Astrocyte (in vitro differentiated cells and primary cell): ENCODE measurements at regions not wholly inside any gene's neighbourhood (a gene's known extent, or its start where the extent isn't known, plus 50 kb on each side); places are given as distances from the start of the nearest gene placed in this dataset.

Experiments
- DNase-seq: peaks from one replicate; pipeline ENCODE4 v3.0.0-alpha.2; 2010; ENCODE audit warnings: low read depth
- FAIRE-seq: peaks from 2 replicates; lab custom pipeline; 2011; peaks lifted over from hg19 to GRCh38; lab: Jason Lieb, UNC
- H2AFZ ChIP-seq: 2 replicates; pipeline ENCODE4 v1.6.0; 2012; ENCODE audit warnings: low read depth, low read length, inconsistent platforms
- H3K27ac ChIP-seq: 2 replicates; pipeline ENCODE4 v1.5.1; 2011; ENCODE audit warnings: low read depth, low read length, inconsistent platforms
- H3K27me3 ChIP-seq: 2 replicates; pipeline ENCODE4 v1.6.0; 2011; ENCODE audit warnings: low read length, inconsistent platforms; ENCODE audit not compliant: insufficient read depth
- H3K36me3 ChIP-seq: 2 replicates; pipeline ENCODE4 v1.5.1; 2011; ENCODE audit warnings: low read length, inconsistent platforms; ENCODE audit not compliant: insufficient read depth
- H3K4me1 ChIP-seq: 2 replicates; pipeline ENCODE4 v1.5.1; 2011; ENCODE audit warnings: low read length, inconsistent platforms; ENCODE audit not compliant: insufficient read depth
- H3K4me2 ChIP-seq: 2 replicates; pipeline ENCODE4 v1.6.0; 2012; ENCODE audit warnings: low read length, inconsistent platforms
- H3K4me3 ChIP-seq: 2 replicates; pipeline ENCODE4 v1.5.1; 2011; ENCODE audit warnings: low read depth, mild to moderate bottlenecking, low read length, inconsistent platforms; ENCODE audit not compliant: insufficient read depth
- H3K79me2 ChIP-seq: 2 replicates; pipeline ENCODE4 v1.6.0; 2012; ENCODE audit warnings: mild to moderate bottlenecking, low read length, inconsistent platforms; ENCODE audit not compliant: insufficient read depth
- H3K9ac ChIP-seq: 2 replicates; pipeline ENCODE4 v1.6.0; 2012; ENCODE audit warnings: mild to moderate bottlenecking, low read length, inconsistent platforms
- H3K9me3 ChIP-seq: 2 replicates; pipeline ENCODE4 v1.5.1; 2012; ENCODE audit warnings: low read depth, mild to moderate bottlenecking, low read length, inconsistent platforms; ENCODE audit not compliant: insufficient read depth
- H4K20me1 ChIP-seq: 2 replicates; pipeline ENCODE4 v1.6.0; 2012; ENCODE audit warnings: low read length, inconsistent platforms; ENCODE audit not compliant: insufficient read depth
- H3K27ac Mint-ChIP-seq: one replicate; pipeline ENCODE4 v1.8.0; 2021; ENCODE audit warnings: mild to moderate bottlenecking, mixed read lengths; ENCODE audit not compliant: unreplicated experiment
- H3K27me3 Mint-ChIP-seq: one replicate; pipeline ENCODE4 v1.8.0; 2021; ENCODE audit warnings: low read depth, mixed read lengths; ENCODE audit not compliant: unreplicated experiment
- H3K36me3 Mint-ChIP-seq: one replicate; pipeline ENCODE4 v1.8.0; 2021; ENCODE audit warnings: low read depth, mixed read lengths; ENCODE audit not compliant: unreplicated experiment
- H3K4me1 Mint-ChIP-seq: one replicate; pipeline ENCODE4 v1.8.0; 2021; ENCODE audit warnings: low read depth, mixed read lengths; ENCODE audit not compliant: unreplicated experiment
- H3K4me3 Mint-ChIP-seq: one replicate; pipeline ENCODE4 v1.8.0; 2021; ENCODE audit warnings: mild to moderate bottlenecking, moderate library complexity, mixed read lengths; ENCODE audit not compliant: unreplicated experiment
- H3K9me3 Mint-ChIP-seq: one replicate; pipeline ENCODE4 v1.8.0; 2021; ENCODE audit warnings: mild to moderate bottlenecking, mixed read lengths; ENCODE audit not compliant: unreplicated experiment
- CTCF ChIP-seq: IDR thresholded peaks from 2 replicates; pipeline ENCODE4 v1.5.1; 2011; ENCODE audit warnings: low read depth, mild to moderate bottlenecking, inconsistent platforms, low read length, moderate library complexity; ENCODE audit not compliant: insufficient read depth
- EZH2 ChIP-seq: IDR thresholded peaks from 2 replicates; pipeline ENCODE4 v1.6.1; 2012; ENCODE audit warnings: mild to moderate bottlenecking, low read length, inconsistent platforms; ENCODE audit not compliant: insufficient read depth

GRCh38 chr4:12902735-12903134, 581.4 kb downstream of the RAB28 start:
- H3K4me3 ChIP-seq, result no peak overlapping the region
- no peaks in the 10 kb centered on the region for H3K27me3 ChIP-seq
- H3K27me3 Mint-ChIP-seq, result no peaks in the 10 kb centered on the region
- H4K20me1 ChIP-seq, result no peaks in the 10 kb centered on the region
- FAIRE-seq (no peak), DNase-seq (no peak)
- no peak overlapping the region for H3K4me3 Mint-ChIP-seq
- no peak overlapping the region for H3K9ac ChIP-seq
- no peaks in the 10 kb centered on the region for H3K4me1 Mint-ChIP-seq
- no peaks in the 10 kb centered on the region for H3K4me1 ChIP-seq
- H3K36me3 Mint-ChIP-seq, result no peaks in the 10 kb centered on the region
- H3K9me3 Mint-ChIP-seq, result no peaks in the 10 kb centered on the region
- no peak for TF ChIP-seq CTCF
- no peak for TF ChIP-seq EZH2
- no peak overlapping the region for H3K4me2 ChIP-seq
- no peaks in the 10 kb centered on the region for H3K9me3 ChIP-seq
- no peak overlapping the region for H3K27ac Mint-ChIP-seq
- H3K27ac ChIP-seq, result no peak overlapping the region
- H3K36me3 ChIP-seq, result no peaks in the 10 kb centered on the region
- no peaks in the 10 kb centered on the region for H3K79me2 ChIP-seq
- H2AFZ ChIP-seq, result no peak overlapping the region

- H4K20me1 ChIP-seq, result no peaks in the 10 kb centered on the region
- Mint-ChIP-seq H3K9me3 (no peaks in the 10 kb centered on the region), H3K27me3 (no peaks in the 10 kb centered on the region), H3K36me3 (no peaks in the 10 kb centered on the region), H3K4me1 (no peaks in the 10 kb centered on the region), H3K27ac (no peak overlapping the region), H3K4me3 (no peak overlapping the region)
- no peak for FAIRE-seq
- H3K36me3 ChIP-seq, result no peaks in the 10 kb centered on the region
- H3K9me3 ChIP-seq, result no peaks in the 10 kb centered on the region
- no peak overlapping the region for H2AFZ ChIP-seq
- DNase-seq, result no peak
- no peak overlapping the region for H3K4me3 ChIP-seq
- H3K4me2 ChIP-seq, result no peak overlapping the region
- no peaks in the 10 kb centered on the region for H3K79me2 ChIP-seq
- no peaks in the 10 kb centered on the region for H3K27me3 ChIP-seq
- TF ChIP-seq EZH2 (no peak), CTCF (no peak)
- H3K4me1 ChIP-seq, result no peaks in the 10 kb centered on the region
- no peak overlapping the region for H3K27ac ChIP-seq
- no peak overlapping the region for H3K9ac ChIP-seq
Observed at GRCh38 chr4:12897954-12898353, 586.2 kb downstream of the RAB28 start.

- H2AFZ ChIP-seq, result no peak overlapping the region
- no peak overlapping the region for H3K27ac ChIP-seq
- H3K27me3 Mint-ChIP-seq, result no peaks in the 10 kb centered on the region
- H3K4me3 Mint-ChIP-seq, result no peak overlapping the region
- no peak overlapping the region for H3K4me2 ChIP-seq
- H3K9ac ChIP-seq, result no peak overlapping the region
- DNase-seq, result no peak
- no peak overlapping the region for H3K4me3 ChIP-seq
- H4K20me1 ChIP-seq, result no peaks in the 10 kb centered on the region
- H3K4me1 ChIP-seq, result no peaks in the 10 kb centered on the region
- TF ChIP-seq EZH2, result no peak
- TF ChIP-seq CTCF, result no peak
- H3K36me3 Mint-ChIP-seq, result no peaks in the 10 kb centered on the region
- H3K27ac Mint-ChIP-seq, result no peak overlapping the region
- H3K4me1 Mint-ChIP-seq, result peaks cover 4% of the 10 kb centered on the region
- H3K9me3 Mint-ChIP-seq, result no peaks in the 10 kb centered on the region
- H3K79me2 ChIP-seq, result no peaks in the 10 kb centered on the region
- H3K27me3 ChIP-seq, result no peaks in the 10 kb centered on the region
- FAIRE-seq, result no peak
- H3K9me3 ChIP-seq, result no peaks in the 10 kb centered on the region
- H3K36me3 ChIP-seq, result no peaks in the 10 kb centered on the region
Observed at GRCh38 chr4:12894062-12894461, 590.1 kb downstream of the RAB28 start.
